ENCODE measurements at regions not wholly inside any gene's neighbourhood (a gene's known extent, or its start where the extent isn't known, plus 50 kb on each side); places are given as distances from the start of the nearest gene placed in this dataset.

GRCh38 chr7:82676777-82677463 is 233.3 kb upstream of the CACNA2D1 start:
- no peak for TF ChIP-seq CTCF (tag by site-specific recombination; IDR thresholded peaks at IDR 0.05)
- no peak for TF ChIP-seq ZSCAN5A (tag by site-specific recombination; IDR thresholded peaks at IDR 0.05)
- TF ChIP-seq ZNF623 (tag by site-specific recombination; IDR thresholded peaks at IDR 0.05) = no peak
- no peak for TF ChIP-seq TRIM28 (IDR thresholded peaks at IDR 0.05; ENCODE audit: borderline replicate concordance, low read length)
- TF ChIP-seq KLF9 (tag by site-specific recombination; IDR thresholded peaks at IDR 0.05; ENCODE audit: low read depth) = no peak
- no peak for TF ChIP-seq ELK4 (IDR thresholded peaks at IDR 0.05; ENCODE audit: borderline replicate concordance, low read depth, low read length)
- TF ChIP-seq ZNF549 (tag by site-specific recombination; IDR thresholded peaks at IDR 0.05) = no peak
- no peak for TF ChIP-seq GLI4 (tag by site-specific recombination; IDR thresholded peaks at IDR 0.05)
- TF ChIP-seq ZNF24 (tag by site-specific recombination; IDR thresholded peaks at IDR 0.05) = no peak

Data from HEK293 (cell line).